Panc1 (cell line): ENCODE measurements at regions not wholly inside any gene's neighbourhood (a gene's known extent, or its start where the extent isn't known, plus 50 kb on each side); places are given as distances from the start of the nearest gene placed in this dataset.

Experiments
- ATAC-seq: fragments of 200-7000 bp; cut with Tn5 transposase; 2 replicates; pipeline ENCODE4 v1.9.1; 2020; ENCODE audit warnings: mild to moderate bottlenecking, moderate library complexity
- BruUV-seq: library from RNA; stranded (reverse); fragments of 400-500 nt; replicated peaks from 2 replicates; lab custom pipeline; 2021; lab: Mats Ljungman, UMichigan
- CTCF ChIA-PET: fragments of 300-600 bp; sonication (Branson Sonifier 250); formaldehyde crosslinking; loops from one replicate; lab custom pipeline; 2022; ENCODE audit warnings: antibody characterized with exemption; lab: Charles Lee
- POLR2A ChIA-PET: fragments of 300-600 bp; sonication (Branson Sonifier 250); formaldehyde crosslinking; loops from one replicate; lab custom pipeline; 2022; ENCODE audit warnings: antibody characterized with exemption; lab: Charles Lee
- DNase-seq: peaks from one replicate; pipeline ENCODE4 v3.0.0-alpha.2; 2010; ENCODE audit warnings: low read depth, low spot score
- H3K27ac ChIP-seq: 2 replicates; pipeline ENCODE4 v1.5.1; 2011; ENCODE audit warnings: mild to moderate bottlenecking, low read length, inconsistent platforms
- H3K27me3 ChIP-seq: fragments of 200-500 bp; sonication (Bioruptor generic); 2 replicates; pipeline ENCODE4 v1.6.0; 2014; ENCODE audit warnings: low read length, inconsistent platforms; ENCODE audit not compliant: control insufficient read depth, insufficient read depth
- H3K36me3 ChIP-seq: fragments of 200-500 bp; sonication (Bioruptor generic); 2 replicates; pipeline ENCODE4 v1.5.1; 2014; ENCODE audit warnings: inconsistent platforms, mild to moderate bottlenecking, low read length, moderate library complexity; ENCODE audit not compliant: control insufficient read depth, insufficient read depth
- H3K4me1 ChIP-seq: 2 replicates; pipeline ENCODE4 v1.5.1; 2011; ENCODE audit warnings: inconsistent platforms, mild to moderate bottlenecking, low read length, moderate library complexity; ENCODE audit not compliant: control insufficient read depth, insufficient read depth
- H3K4me3 ChIP-seq, 2 experiments: 2 replicates each; pipeline ENCODE4 v1.5.1; 2011 to 2012; ENCODE audit warnings: low read depth in 2 of 2, low read length in 2 of 2, mild to moderate bottlenecking in 2 of 2, inconsistent platforms in 1 of 2, moderate library complexity in 1 of 2
- H3K9me3 ChIP-seq: fragments of 200-500 bp; sonication (Bioruptor generic); 2 replicates; pipeline ENCODE4 v1.5.1; 2014; ENCODE audit warnings: low read depth, mild to moderate bottlenecking, inconsistent platforms, low read length, moderate library complexity; ENCODE audit not compliant: control insufficient read depth, insufficient read depth
- POLR2AphosphoS5 ChIP-seq: IDR thresholded peaks from 2 replicates; pipeline ENCODE4 v1.6.1; 2012; ENCODE audit warnings: mild to moderate bottlenecking, low read depth, low read length, moderate library complexity
- SIN3A ChIP-seq: IDR thresholded peaks from 2 replicates; pipeline ENCODE4 v1.6.1; 2012; ENCODE audit warnings: low read depth, mild to moderate bottlenecking, low read length, moderate library complexity, borderline replicate concordance; ENCODE audit not compliant: insufficient read depth
- TCF7L2 ChIP-seq: IDR thresholded peaks from 2 replicates; pipeline ENCODE4 v1.6.1; 2011; ENCODE audit warnings: mild to moderate bottlenecking, low read depth, low read length, inconsistent platforms
- in situ Hi-C: cut with HindIII; loops from 2 replicates; pipeline ENCODE4 v1.10.0; 2016; ENCODE audit warnings: low sequenced_read_pairs, low pct_unique_long_range_greater_than_20kb
- intact Hi-C: fragments of 100-400 bp; cut with micrococcal nuclease; formaldehyde crosslinking; loops from one replicate; pipeline ENCODE4 v1.10.0; 2022; ENCODE audit not compliant: unreplicated experiment
- TF ChIP-seq, protein P1 (sequence below): fragments of 450-650 bp; IDR thresholded peaks from 2 replicates; pipeline ENCODE4 v1.5.1; 2017; ENCODE audit warnings: mild to moderate bottlenecking
- TF ChIP-seq, protein P2 (sequence below), 2 experiments: IDR thresholded peaks; 2 replicates each; pipeline ENCODE4 v1.6.1; 2011 to 2012; ENCODE audit warnings: low read depth in 2 of 2, control low read depth in 1 of 2, low read length in 1 of 2, mild to moderate bottlenecking in 1 of 2, moderate library complexity in 1 of 2; ENCODE audit not compliant: insufficient read depth in 1 of 2

DNA sequence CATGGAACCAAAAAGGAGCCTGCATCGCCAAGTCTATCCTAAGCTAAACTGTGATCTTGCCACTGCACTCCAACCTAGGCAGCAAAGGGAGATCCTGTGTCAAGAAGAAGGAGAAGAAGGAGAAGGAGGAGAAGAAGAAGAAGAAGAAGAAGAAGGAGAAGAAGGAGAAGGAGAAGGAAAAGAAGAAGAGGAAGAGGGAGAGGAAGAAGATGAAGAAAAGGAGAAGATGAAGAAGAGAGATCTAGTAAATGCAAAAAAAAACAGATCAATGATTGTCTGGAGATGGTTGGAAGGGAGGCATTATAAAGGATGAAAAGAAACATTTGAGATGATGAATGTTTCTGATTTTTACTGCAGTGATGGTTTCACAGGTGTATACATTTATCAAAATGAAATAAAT lies 1629.0 kb upstream of the PIK3C3 start:
- H3K27me3 ChIP-seq: no peaks in the 10 kb centered on the region
- POLR2A ChIA-PET: no interaction called here
- BruUV-seq: no TSS peak
- no peaks in the 10 kb centered on the region for H3K36me3 ChIP-seq
- H3K4me1 ChIP-seq: no peaks in the 10 kb centered on the region
- DNase-seq: no peak
- in situ Hi-C loops: no loop called here
- intact Hi-C loops: no loop called here
- no peak for ATAC-seq
- CTCF ChIA-PET: no interaction called here
- H3K27ac ChIP-seq: no peak overlapping the region
- no peak for TF ChIP-seq TCF7L2
- TF ChIP-seq, protein P1, sequence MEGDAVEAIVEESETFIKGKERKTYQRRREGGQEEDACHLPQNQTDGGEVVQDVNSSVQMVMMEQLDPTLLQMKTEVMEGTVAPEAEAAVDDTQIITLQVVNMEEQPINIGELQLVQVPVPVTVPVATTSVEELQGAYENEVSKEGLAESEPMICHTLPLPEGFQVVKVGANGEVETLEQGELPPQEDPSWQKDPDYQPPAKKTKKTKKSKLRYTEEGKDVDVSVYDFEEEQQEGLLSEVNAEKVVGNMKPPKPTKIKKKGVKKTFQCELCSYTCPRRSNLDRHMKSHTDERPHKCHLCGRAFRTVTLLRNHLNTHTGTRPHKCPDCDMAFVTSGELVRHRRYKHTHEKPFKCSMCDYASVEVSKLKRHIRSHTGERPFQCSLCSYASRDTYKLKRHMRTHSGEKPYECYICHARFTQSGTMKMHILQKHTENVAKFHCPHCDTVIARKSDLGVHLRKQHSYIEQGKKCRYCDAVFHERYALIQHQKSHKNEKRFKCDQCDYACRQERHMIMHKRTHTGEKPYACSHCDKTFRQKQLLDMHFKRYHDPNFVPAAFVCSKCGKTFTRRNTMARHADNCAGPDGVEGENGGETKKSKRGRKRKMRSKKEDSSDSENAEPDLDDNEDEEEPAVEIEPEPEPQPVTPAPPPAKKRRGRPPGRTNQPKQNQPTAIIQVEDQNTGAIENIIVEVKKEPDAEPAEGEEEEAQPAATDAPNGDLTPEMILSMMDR: no peak
- TF ChIP-seq POLR2AphosphoS5: no peak
- TF ChIP-seq, protein P2, sequence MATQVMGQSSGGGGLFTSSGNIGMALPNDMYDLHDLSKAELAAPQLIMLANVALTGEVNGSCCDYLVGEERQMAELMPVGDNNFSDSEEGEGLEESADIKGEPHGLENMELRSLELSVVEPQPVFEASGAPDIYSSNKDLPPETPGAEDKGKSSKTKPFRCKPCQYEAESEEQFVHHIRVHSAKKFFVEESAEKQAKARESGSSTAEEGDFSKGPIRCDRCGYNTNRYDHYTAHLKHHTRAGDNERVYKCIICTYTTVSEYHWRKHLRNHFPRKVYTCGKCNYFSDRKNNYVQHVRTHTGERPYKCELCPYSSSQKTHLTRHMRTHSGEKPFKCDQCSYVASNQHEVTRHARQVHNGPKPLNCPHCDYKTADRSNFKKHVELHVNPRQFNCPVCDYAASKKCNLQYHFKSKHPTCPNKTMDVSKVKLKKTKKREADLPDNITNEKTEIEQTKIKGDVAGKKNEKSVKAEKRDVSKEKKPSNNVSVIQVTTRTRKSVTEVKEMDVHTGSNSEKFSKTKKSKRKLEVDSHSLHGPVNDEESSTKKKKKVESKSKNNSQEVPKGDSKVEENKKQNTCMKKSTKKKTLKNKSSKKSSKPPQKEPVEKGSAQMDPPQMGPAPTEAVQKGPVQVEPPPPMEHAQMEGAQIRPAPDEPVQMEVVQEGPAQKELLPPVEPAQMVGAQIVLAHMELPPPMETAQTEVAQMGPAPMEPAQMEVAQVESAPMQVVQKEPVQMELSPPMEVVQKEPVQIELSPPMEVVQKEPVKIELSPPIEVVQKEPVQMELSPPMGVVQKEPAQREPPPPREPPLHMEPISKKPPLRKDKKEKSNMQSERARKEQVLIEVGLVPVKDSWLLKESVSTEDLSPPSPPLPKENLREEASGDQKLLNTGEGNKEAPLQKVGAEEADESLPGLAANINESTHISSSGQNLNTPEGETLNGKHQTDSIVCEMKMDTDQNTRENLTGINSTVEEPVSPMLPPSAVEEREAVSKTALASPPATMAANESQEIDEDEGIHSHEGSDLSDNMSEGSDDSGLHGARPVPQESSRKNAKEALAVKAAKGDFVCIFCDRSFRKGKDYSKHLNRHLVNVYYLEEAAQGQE (IDR thresholded peaks at IDR 0.05; ENCODE audit: insufficient read depth in 1 of 2, low read depth in 2 of 2, low read length in 1 of 2): no peak
- TF ChIP-seq SIN3A: no peak
- no peak overlapping the region for H3K4me3 ChIP-seq
- no peaks in the 10 kb centered on the region for H3K9me3 ChIP-seq

DNA sequence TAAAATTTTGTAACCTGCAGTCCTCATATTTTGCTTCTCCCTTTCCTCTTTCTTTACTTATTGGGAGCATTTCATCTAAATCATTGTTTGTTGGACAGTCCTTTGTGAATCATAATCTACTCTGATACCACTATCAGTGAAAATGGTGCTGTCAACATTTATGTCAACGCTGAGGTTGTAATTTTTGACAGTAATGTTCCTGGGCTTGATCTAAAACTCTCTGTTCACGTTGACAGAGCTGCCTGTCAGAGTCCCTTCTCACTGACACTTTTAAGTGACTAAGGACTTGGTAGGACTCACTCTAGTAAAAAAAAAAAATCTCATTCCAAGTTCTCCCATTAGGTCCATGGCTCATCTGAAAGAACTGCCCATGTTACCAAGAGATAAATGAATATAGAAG lies 1640.8 kb upstream of the PIK3C3 start:
- H3K4me1 ChIP-seq: no peaks in the 10 kb centered on the region
- H3K9me3 ChIP-seq: no peaks in the 10 kb centered on the region
- no peaks in the 10 kb centered on the region for H3K27me3 ChIP-seq
- H3K27ac ChIP-seq: no peak overlapping the region
- no peaks in the 10 kb centered on the region for H3K36me3 ChIP-seq
- no peak for ATAC-seq
- in situ Hi-C loops: no loop called here
- H3K4me3 ChIP-seq: no peak overlapping the region
- ChIA-PET POLR2A (no interaction called here), CTCF (no interaction called here)
- TF ChIP-seq, protein P2 (IDR thresholded peaks at IDR 0.05; ENCODE audit: insufficient read depth in 1 of 2, low read depth in 2 of 2, low read length in 1 of 2): no peak
- TF ChIP-seq SIN3A (no peak), TCF7L2 (no peak), POLR2AphosphoS5 (no peak)
- TF ChIP-seq, protein P1: no peak
- intact Hi-C loops: no loop called here
- no peak for DNase-seq
- BruUV-seq: no TSS peak
